K562 (cell line): ENCODE measurements at regions not wholly inside any gene's neighbourhood (a gene's known extent, or its start where the extent isn't known, plus 50 kb on each side); places are given as distances from the start of the nearest gene placed in this dataset.

Experiments used
- ESRRB ChIP-seq: fragments of 250-450 bp; sonication (Bioruptor Pico); IDR thresholded peaks from 2 replicates; pipeline ENCODE4 v1.5.0; 2020; ENCODE audit warnings: mild to moderate bottlenecking, moderate library complexity, borderline replicate concordance
- FOXM1 ChIP-seq, 2 experiments: fragments of 450-650 bp in 1 of 2; sonication (generic) in 1 of 2; formaldehyde crosslinking in 1 of 2; IDR thresholded peaks; 2 replicates each; pipeline versions ENCODE4 v1.6.1 to v1.9.0; 2017 to 2022; ENCODE audit warnings: low read depth in 2 of 2, mild to moderate bottlenecking in 2 of 2, missing genetic modification reagents in 1 of 2, moderate library complexity in 1 of 2
- KDM5B ChIP-seq: fragments of 200-600 bp; sonication (generic); IDR thresholded peaks from 2 replicates; pipeline ENCODE4 v1.6.1; 2012; ENCODE audit warnings: low read depth, mild to moderate bottlenecking, moderate library complexity, low read length, control low read depth, inconsistent platforms; ENCODE audit not compliant: insufficient replicate concordance
- MBD2 ChIP-seq: sonication (generic); IDR thresholded peaks from 2 replicates; pipeline ENCODE4 v1.6.1; 2016; ENCODE audit warnings: low read depth, borderline replicate concordance
- MED1 ChIP-seq: sonication (generic); formaldehyde crosslinking; IDR thresholded peaks from 2 replicates; pipeline ENCODE4 v1.8.1; 2023; ENCODE audit warnings: missing genetic modification reagents, borderline replicate concordance
- MEIS2 ChIP-seq: fragments of 450-650 bp; IDR thresholded peaks from 2 replicates; pipeline ENCODE4 v1.6.1; 2014; ENCODE audit warnings: mild to moderate bottlenecking; ENCODE audit not compliant: partially characterized antibody
- NFATC3 ChIP-seq: fragments of 450-650 bp; IDR thresholded peaks from 2 replicates; pipeline ENCODE4 v1.6.1; 2017; ENCODE audit warnings: mild to moderate bottlenecking
- NR1H2 ChIP-seq: sonication (generic); formaldehyde crosslinking; IDR thresholded peaks from 2 replicates; pipeline ENCODE4 v1.4.0; 2020; ENCODE audit warnings: mild to moderate bottlenecking, missing genetic modification reagents
- NR2C1 ChIP-seq, 2 experiments: fragments of 450-650 bp; IDR thresholded peaks; 2 replicates each; pipeline ENCODE4 v1.6.1; 2017; ENCODE audit warnings: mild to moderate bottlenecking in 2 of 2, antibody characterized with exemption in 1 of 2, inconsistent platforms in 1 of 2, missing compliant biosample characterization in 1 of 2, missing genetic modification characterization in 1 of 2
- PRPF4 ChIP-seq: fragments of 200-400 bp; formaldehyde crosslinking; IDR thresholded peaks from one replicate; pipeline ENCODE4 v1.6.1; 2017; ENCODE audit warnings: low read length, low read depth, mild to moderate bottlenecking; ENCODE audit not compliant: insufficient read depth, poor library complexity, severe bottlenecking
- RAD51 ChIP-seq: fragments of 450-650 bp; IDR thresholded peaks from 2 replicates; pipeline ENCODE4 v1.7.1; 2016; ENCODE audit warnings: low read depth, mild to moderate bottlenecking, borderline replicate concordance
- RFX5 ChIP-seq: IDR thresholded peaks from 2 replicates; pipeline ENCODE4 v1.6.1; 2011; ENCODE audit warnings: low read depth, mild to moderate bottlenecking, improper control_type of control experiment, low read length
- SMARCE1 ChIP-seq: fragments of 450-650 bp; IDR thresholded peaks from 2 replicates; pipeline ENCODE4 v1.7.1; 2016; ENCODE audit warnings: mild to moderate bottlenecking
- SRSF3 ChIP-seq: fragments of 200-400 bp; formaldehyde crosslinking; IDR thresholded peaks from 2 replicates; pipeline ENCODE4 v1.6.1; 2016; ENCODE audit warnings: mild to moderate bottlenecking, low read length, moderate library complexity; ENCODE audit not compliant: insufficient read depth
- ZNF282 ChIP-seq: sonication (generic); formaldehyde crosslinking; IDR thresholded peaks from 2 replicates; pipeline ENCODE4 v1.8.1; 2023; ENCODE audit warnings: missing genetic modification reagents
- ZNF766 ChIP-seq: fragments of 200-800 bp; sonication (Bioruptor generic); conservative IDR thresholded peaks from 2 replicates; pipeline ENCODE4 v1.6.1; 2016; ENCODE audit warnings: missing genetic modification characterization, missing compliant biosample characterization
- TF ChIP-seq, protein P1 (sequence below): sonication (generic); formaldehyde crosslinking; IDR thresholded peaks from 2 replicates; pipeline ENCODE4 v1.8.1; 2023; ENCODE audit warnings: mild to moderate bottlenecking, missing genetic modification reagents
- TF ChIP-seq, protein P2 (sequence below): fragments of 450-650 bp; IDR thresholded peaks from 2 replicates; pipeline ENCODE4 v1.6.1; 2017; ENCODE audit warnings: antibody characterized with exemption, mild to moderate bottlenecking
- TF ChIP-seq, protein P3 (sequence below): fragments of 250-450 bp; sonication (Bioruptor Pico); IDR thresholded peaks from 2 replicates; pipeline ENCODE4 v1.5.1; 2021; ENCODE audit warnings: mild to moderate bottlenecking
- TF ChIP-seq, protein P4 (sequence below): sonication (generic); formaldehyde crosslinking; IDR thresholded peaks from 2 replicates; pipeline ENCODE4 v1.8.0; 2022; ENCODE audit warnings: mild to moderate bottlenecking, missing genetic modification reagents

DNA sequence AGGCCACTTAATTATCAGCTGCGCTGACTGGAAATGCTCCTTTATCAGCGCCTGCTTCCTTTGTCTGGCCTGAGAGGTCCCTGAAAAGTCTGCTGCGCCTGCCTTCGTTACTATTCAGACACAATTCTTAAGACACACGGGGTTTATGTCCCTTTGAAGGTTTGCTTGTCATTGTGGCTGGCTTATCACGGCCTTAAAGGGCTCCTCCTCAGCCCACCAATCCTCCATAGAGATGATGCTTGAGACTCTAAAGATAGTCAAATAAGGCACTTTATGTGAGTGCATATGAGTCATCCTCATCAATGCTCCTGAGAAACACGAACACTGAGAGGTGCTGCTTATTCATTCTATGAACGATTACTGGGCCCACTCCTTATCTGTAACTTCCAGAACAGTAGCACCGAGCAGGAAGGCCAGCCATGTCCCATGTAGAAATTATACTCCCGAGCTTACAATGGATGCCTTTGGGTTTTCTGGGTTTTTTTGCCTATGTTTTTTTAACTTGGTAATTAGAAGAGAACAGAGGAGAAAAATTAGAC is 1268.2 kb upstream of the TMEM132C start (continued):
- TF ChIP-seq NR1H2 (CRISPR knock-in tag) = no peak
- TF ChIP-seq MED1 (CRISPR knock-in tag) = no peak
- TF ChIP-seq MEIS2 = peak; percentile 84
- no peak for TF ChIP-seq KDM5B
- TF ChIP-seq, protein P1, sequence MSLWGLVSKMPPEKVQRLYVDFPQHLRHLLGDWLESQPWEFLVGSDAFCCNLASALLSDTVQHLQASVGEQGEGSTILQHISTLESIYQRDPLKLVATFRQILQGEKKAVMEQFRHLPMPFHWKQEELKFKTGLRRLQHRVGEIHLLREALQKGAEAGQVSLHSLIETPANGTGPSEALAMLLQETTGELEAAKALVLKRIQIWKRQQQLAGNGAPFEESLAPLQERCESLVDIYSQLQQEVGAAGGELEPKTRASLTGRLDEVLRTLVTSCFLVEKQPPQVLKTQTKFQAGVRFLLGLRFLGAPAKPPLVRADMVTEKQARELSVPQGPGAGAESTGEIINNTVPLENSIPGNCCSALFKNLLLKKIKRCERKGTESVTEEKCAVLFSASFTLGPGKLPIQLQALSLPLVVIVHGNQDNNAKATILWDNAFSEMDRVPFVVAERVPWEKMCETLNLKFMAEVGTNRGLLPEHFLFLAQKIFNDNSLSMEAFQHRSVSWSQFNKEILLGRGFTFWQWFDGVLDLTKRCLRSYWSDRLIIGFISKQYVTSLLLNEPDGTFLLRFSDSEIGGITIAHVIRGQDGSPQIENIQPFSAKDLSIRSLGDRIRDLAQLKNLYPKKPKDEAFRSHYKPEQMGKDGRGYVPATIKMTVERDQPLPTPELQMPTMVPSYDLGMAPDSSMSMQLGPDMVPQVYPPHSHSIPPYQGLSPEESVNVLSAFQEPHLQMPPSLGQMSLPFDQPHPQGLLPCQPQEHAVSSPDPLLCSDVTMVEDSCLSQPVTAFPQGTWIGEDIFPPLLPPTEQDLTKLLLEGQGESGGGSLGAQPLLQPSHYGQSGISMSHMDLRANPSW = no peak
- TF ChIP-seq PRPF4 = no peak
- TF ChIP-seq NR2C1 (IDR thresholded peaks at IDR 0.05) = no peak
- peak; percentile 60 for TF ChIP-seq NR2C1 (tag; IDR thresholded peaks at IDR 0.05)
- TF ChIP-seq ESRRB = no peak
- TF ChIP-seq RFX5 = no peak
- peak; percentile 97 for TF ChIP-seq SMARCE1
- TF ChIP-seq, protein P2, sequence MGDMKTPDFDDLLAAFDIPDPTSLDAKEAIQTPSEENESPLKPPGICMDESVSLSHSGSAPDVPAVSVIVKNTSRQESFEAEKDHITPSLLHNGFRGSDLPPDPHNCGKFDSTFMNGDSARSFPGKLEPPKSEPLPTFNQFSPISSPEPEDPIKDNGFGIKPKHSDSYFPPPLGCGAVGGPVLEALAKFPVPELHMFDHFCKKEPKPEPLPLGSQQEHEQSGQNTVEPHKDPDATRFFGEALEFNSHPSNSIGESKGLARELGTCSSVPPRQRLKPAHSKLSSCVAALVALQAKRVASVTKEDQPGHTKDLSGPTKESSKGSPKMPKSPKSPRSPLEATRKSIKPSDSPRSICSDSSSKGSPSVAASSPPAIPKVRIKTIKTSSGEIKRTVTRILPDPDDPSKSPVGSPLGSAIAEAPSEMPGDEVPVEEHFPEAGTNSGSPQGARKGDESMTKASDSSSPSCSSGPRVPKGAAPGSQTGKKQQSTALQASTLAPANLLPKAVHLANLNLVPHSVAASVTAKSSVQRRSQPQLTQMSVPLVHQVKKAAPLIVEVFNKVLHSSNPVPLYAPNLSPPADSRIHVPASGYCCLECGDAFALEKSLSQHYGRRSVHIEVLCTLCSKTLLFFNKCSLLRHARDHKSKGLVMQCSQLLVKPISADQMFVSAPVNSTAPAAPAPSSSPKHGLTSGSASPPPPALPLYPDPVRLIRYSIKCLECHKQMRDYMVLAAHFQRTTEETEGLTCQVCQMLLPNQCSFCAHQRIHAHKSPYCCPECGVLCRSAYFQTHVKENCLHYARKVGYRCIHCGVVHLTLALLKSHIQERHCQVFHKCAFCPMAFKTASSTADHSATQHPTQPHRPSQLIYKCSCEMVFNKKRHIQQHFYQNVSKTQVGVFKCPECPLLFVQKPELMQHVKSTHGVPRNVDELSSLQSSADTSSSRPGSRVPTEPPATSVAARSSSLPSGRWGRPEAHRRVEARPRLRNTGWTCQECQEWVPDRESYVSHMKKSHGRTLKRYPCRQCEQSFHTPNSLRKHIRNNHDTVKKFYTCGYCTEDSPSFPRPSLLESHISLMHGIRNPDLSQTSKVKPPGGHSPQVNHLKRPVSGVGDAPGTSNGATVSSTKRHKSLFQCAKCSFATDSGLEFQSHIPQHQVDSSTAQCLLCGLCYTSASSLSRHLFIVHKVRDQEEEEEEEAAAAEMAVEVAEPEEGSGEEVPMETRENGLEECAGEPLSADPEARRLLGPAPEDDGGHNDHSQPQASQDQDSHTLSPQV = 0 out of 2 replicates have a peak, but pooled peaks have one; percentile 39
- no peak for TF ChIP-seq ZNF282 (CRISPR knock-in tag)
- TF ChIP-seq ZNF766 (CRISPR knock-in tag) = peak; percentile 96
- no peak for TF ChIP-seq NFATC3
- TF ChIP-seq, protein P3, sequence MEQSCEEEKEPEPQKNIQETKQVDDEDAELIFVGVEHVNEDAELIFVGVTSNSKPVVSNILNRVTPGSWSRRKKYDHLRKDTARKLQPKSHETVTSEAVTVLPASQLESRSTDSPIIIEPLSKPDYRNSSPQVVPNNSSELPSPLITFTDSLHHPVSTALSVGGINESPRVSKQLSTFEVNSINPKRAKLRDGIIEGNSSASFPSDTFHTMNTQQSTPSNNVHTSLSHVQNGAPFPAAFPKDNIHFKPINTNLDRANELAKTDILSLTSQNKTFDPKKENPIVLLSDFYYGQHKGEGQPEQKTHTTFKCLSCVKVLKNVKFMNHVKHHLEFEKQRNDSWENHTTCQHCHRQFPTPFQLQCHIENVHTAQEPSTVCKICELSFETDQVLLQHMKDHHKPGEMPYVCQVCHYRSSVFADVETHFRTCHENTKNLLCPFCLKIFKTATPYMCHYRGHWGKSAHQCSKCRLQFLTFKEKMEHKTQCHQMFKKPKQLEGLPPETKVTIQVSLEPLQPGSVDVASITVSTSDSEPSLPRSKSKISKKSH (CRISPR knock-in tag) = no peak
- TF ChIP-seq, protein P4, sequence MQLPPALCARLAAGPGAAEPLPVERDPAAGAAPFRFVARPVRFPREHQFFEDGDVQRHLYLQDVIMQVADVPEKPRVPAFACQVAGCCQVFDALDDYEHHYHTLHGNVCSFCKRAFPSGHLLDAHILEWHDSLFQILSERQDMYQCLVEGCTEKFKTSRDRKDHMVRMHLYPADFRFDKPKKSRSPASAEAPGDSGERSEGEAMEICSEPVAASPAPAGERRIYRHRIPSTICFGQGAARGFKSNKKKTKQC (CRISPR knock-in tag) = no peak
- TF ChIP-seq RAD51 = no peak
- peak; percentile 86 for TF ChIP-seq FOXM1 (IDR thresholded peaks at IDR 0.05; ENCODE audit: low read depth)
- no peak for TF ChIP-seq FOXM1 (CRISPR knock-in tag; IDR thresholded peaks at IDR 0.05; ENCODE audit: low read depth)
- TF ChIP-seq SRSF3 = no peak
- TF ChIP-seq MBD2 = peak; percentile 56
